H9 (cell line): ENCODE measurements at regions not wholly inside any gene's neighbourhood (a gene's known extent, or its start where the extent isn't known, plus 50 kb on each side); places are given as distances from the start of the nearest gene placed in this dataset.

ENCODE experiments used
- DNase-seq: peaks from one replicate; pipeline ENCODE4 v3.0.0-alpha.2; 2017
- H2AFZ ChIP-seq: one replicate; pipeline ENCODE4 v1.6.1; 2013; ENCODE audit warnings: mild to moderate bottlenecking, low read length, control low read depth, moderate library complexity
- H2AK5ac ChIP-seq: 2 replicates; pipeline ENCODE4 v1.6.1; 2013; ENCODE audit warnings: low read length, control low read depth, mixed read lengths; ENCODE audit not compliant: insufficient read length
- H2BK120ac ChIP-seq: one replicate; pipeline ENCODE4 v1.6.1; 2013; ENCODE audit warnings: low read depth, mild to moderate bottlenecking, low read length, control low read depth, inconsistent platforms; ENCODE audit not compliant: poor library complexity, severe bottlenecking
- H2BK12ac ChIP-seq: 2 replicates; pipeline ENCODE4 v1.6.1; 2013; ENCODE audit warnings: low read length, control low read depth, mixed read lengths, low read depth; ENCODE audit not compliant: insufficient read length
- H2BK15ac ChIP-seq: 2 replicates; pipeline ENCODE4 v1.6.1; 2013; ENCODE audit warnings: low read depth, low read length, control low read depth
- H2BK20ac ChIP-seq: one replicate; pipeline ENCODE4 v1.6.1; 2013; ENCODE audit warnings: low read depth, mild to moderate bottlenecking, low read length, control low read depth, inconsistent platforms; ENCODE audit not compliant: poor library complexity, severe bottlenecking
- H2BK5ac ChIP-seq: 2 replicates; pipeline ENCODE4 v1.6.1; 2013; ENCODE audit warnings: low read length, control low read depth, mixed read lengths; ENCODE audit not compliant: insufficient read length
- H3K14ac ChIP-seq: 2 replicates; pipeline ENCODE4 v1.6.1; 2013; ENCODE audit warnings: low read length, control low read depth; ENCODE audit not compliant: insufficient read depth
- H3K18ac ChIP-seq: 2 replicates; pipeline ENCODE4 v1.6.1; 2013; ENCODE audit warnings: low read depth, mild to moderate bottlenecking, mixed read lengths, low read length, control low read depth; ENCODE audit not compliant: insufficient read length
- H3K23ac ChIP-seq: 2 replicates; pipeline ENCODE4 v1.6.1; 2013; ENCODE audit warnings: low read length, control low read depth, mixed read lengths, low read depth; ENCODE audit not compliant: insufficient read length
- H3K23me2 ChIP-seq: 2 replicates; pipeline ENCODE4 v1.6.1; 2013; ENCODE audit warnings: low read depth, mild to moderate bottlenecking, mixed read lengths, low read length, control low read depth; ENCODE audit not compliant: insufficient read length, poor library complexity, severe bottlenecking
- H3K27ac ChIP-seq: 2 replicates; pipeline ENCODE4 v1.5.1; 2013; ENCODE audit warnings: low read length, control low read depth, mixed read lengths, low read depth; ENCODE audit not compliant: insufficient read length
- H3K27me3 ChIP-seq: 2 replicates; pipeline ENCODE4 v1.6.1; 2013; ENCODE audit warnings: low read length, control low read depth, inconsistent platforms; ENCODE audit not compliant: insufficient read depth
- H3K4ac ChIP-seq: 2 replicates; pipeline ENCODE4 v1.6.1; 2013; ENCODE audit warnings: low read depth, mild to moderate bottlenecking, control low read depth, inconsistent platforms, low read length, moderate library complexity
- H3K4me1 ChIP-seq: 2 replicates; pipeline ENCODE4 v1.6.1; 2013; ENCODE audit warnings: low read length, control low read depth, inconsistent platforms; ENCODE audit not compliant: insufficient read depth
- H3K4me2 ChIP-seq: 2 replicates; pipeline ENCODE4 v1.6.1; 2013; ENCODE audit warnings: low read length, control low read depth, mixed read lengths; ENCODE audit not compliant: insufficient read length, insufficient read depth
- H3K56ac ChIP-seq: 2 replicates; pipeline ENCODE4 v1.6.1; 2013; ENCODE audit warnings: low read depth, mild to moderate bottlenecking, mixed read lengths, low read length, control low read depth; ENCODE audit not compliant: insufficient read length
- H3K79me1 ChIP-seq: 2 replicates; pipeline ENCODE4 v1.6.1; 2013; ENCODE audit warnings: low read depth, mild to moderate bottlenecking, moderate library complexity, low read length, control low read depth, inconsistent platforms; ENCODE audit not compliant: insufficient read depth, poor library complexity, severe bottlenecking
- H3K79me2 ChIP-seq: 2 replicates; pipeline ENCODE4 v1.6.1; 2013; ENCODE audit warnings: low read length, control low read depth, inconsistent platforms; ENCODE audit not compliant: insufficient read depth
- H3K9ac ChIP-seq: 2 replicates; pipeline ENCODE4 v1.6.1; 2013; ENCODE audit warnings: low read length, control low read depth, mixed read lengths; ENCODE audit not compliant: insufficient read length; ENCODE audit errors: extremely low read depth
- H3K9me3 ChIP-seq: one replicate; pipeline ENCODE4 v1.6.1; 2013; ENCODE audit warnings: low read depth, low read length, inconsistent platforms; ENCODE audit not compliant: control insufficient read depth
- H3T11ph ChIP-seq: one replicate; pipeline ENCODE4 v1.6.1; 2013; ENCODE audit warnings: mild to moderate bottlenecking, low read length, control low read depth, inconsistent platforms
- H4K20me1 ChIP-seq: one replicate; pipeline ENCODE4 v1.6.1; 2013; ENCODE audit not compliant: control insufficient read depth, insufficient read length, insufficient read depth
- H4K5ac ChIP-seq: 2 replicates; pipeline ENCODE4 v1.6.1; 2013; ENCODE audit warnings: low read depth, mild to moderate bottlenecking, mixed read lengths, low read length, control low read depth; ENCODE audit not compliant: insufficient read length
- H4K8ac ChIP-seq: replicated peaks from 2 replicates; pipeline ENCODE4 v1.6.1; 2013; ENCODE audit warnings: low read length, control low read depth, mixed read lengths, low read depth; ENCODE audit not compliant: insufficient read length
- H4K91ac ChIP-seq: 2 replicates; pipeline ENCODE4 v1.6.1; 2013; ENCODE audit warnings: low read depth, mild to moderate bottlenecking, moderate library complexity, mixed read lengths, low read length, control low read depth; ENCODE audit not compliant: insufficient read length
- H3K27ac Mint-ChIP-seq, 3 experiments: 2 replicates in 2 of 3; 3 replicates in 1 of 3; pipeline ENCODE4 v1.8.0; 2020 to 2021; ENCODE audit warnings: mixed read lengths in 3 of 3, mild to moderate bottlenecking in 1 of 3, moderate library complexity in 1 of 3
- H3K27me3 Mint-ChIP-seq: 2 replicates; pipeline ENCODE4 v1.8.0; 2021; ENCODE audit warnings: low read depth, mild to moderate bottlenecking, moderate library complexity, mixed read lengths
- H3K36me3 Mint-ChIP-seq, 3 experiments: 2 replicates in 2 of 3; 3 replicates in 1 of 3; pipeline ENCODE4 v1.8.0; 2020 to 2021; ENCODE audit warnings: low read depth in 3 of 3, mixed read lengths in 3 of 3; ENCODE audit not compliant: insufficient read depth in 1 of 3
- H3K4me1 Mint-ChIP-seq, 2 experiments: 2 replicates each; pipeline ENCODE4 v1.8.0; 2020; ENCODE audit warnings: mixed read lengths in 2 of 2
- H3K4me3 Mint-ChIP-seq, 2 experiments: 2 replicates in 1 of 2; 3 replicates in 1 of 2; pipeline ENCODE4 v1.8.0; 2020 to 2021; ENCODE audit warnings: mild to moderate bottlenecking in 2 of 2, mixed read lengths in 2 of 2, moderate library complexity in 1 of 2
- H3K9me3 Mint-ChIP-seq, 2 experiments: 2 replicates in 1 of 2; 3 replicates in 1 of 2; pipeline ENCODE4 v1.8.0; 2020; ENCODE audit warnings: mild to moderate bottlenecking in 2 of 2, mixed read lengths in 2 of 2, moderate library complexity in 1 of 2
- CTCF ChIP-seq: fragments of 200-600 bp; sonication (generic); conservative IDR thresholded peaks from 3 replicates; pipeline ENCODE4 v1.8.0; 2021; ENCODE audit warnings: antibody characterized with exemption, mild to moderate bottlenecking
- WGBS: extraction: QIAGEN DNeasy Blood & Tissue Kit; methylation state at CpG from one replicate; pipeline ENCODE4 v1.1.7; 2013; ENCODE audit warnings: missing lambda C conversion rate, low lambda C conversion rate, mixed read lengths; ENCODE audit not compliant: insufficient read length; ENCODE audit errors: extremely low coverage; 5-methylcytosine and 5-hydroxymethylcytosine counted together

DNA sequence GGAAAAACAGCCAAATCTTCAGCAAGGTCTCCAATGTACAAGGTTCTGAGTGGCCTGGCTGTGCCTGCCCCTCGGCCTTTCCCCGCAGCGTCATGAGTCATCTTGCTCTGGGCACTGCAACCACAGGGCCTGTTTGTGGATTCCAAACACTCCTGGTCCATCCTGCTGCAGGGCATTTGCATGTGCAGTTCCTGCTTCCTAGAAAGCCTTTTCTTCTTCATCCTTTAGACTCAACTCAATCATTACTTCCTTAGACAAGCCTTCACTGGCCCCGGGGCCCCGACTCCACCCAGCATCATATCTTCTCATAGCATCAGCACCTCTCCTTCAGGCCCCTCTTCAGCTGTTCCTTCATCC, 101.8 kb upstream of the EGLN3 start:
- Mint-ChIP-seq H3K27me3 (0 out of 2 replicates have a peak, but pooled peaks cover 1% of the 10 kb centered on the region), H3K27ac (no peak overlapping the region; a peak in 1 of 7 replicates), H3K9me3 (no peaks in the 10 kb centered on the region), H3K36me3 (no peaks in the 10 kb centered on the region), H3K4me3 (no peak overlapping the region), H3K4me1 (0 out of 4 replicates have a peak, but pooled peaks cover 0 to 4% of the 10 kb centered on the region in 2 experiments)
- Histone ChIP-seq H3K79me2 (no peaks in the 10 kb centered on the region), H4K20me1 (no peaks in the 10 kb centered on the region), H3K4me1 (no peaks in the 10 kb centered on the region), H3K9me3 (no peaks in the 10 kb centered on the region), H3K27ac (no peak overlapping the region), H3K14ac (no peak overlapping the region), H3K9ac (no peak overlapping the region), H2BK12ac (no peak overlapping the region), H3K18ac (no peak overlapping the region), H2AFZ (no peak overlapping the region), H3T11ph (no peak overlapping the region), H3K79me1 (no peaks in the 10 kb centered on the region), H2BK5ac (no peak overlapping the region), H4K8ac (no peak overlapping the region), H3K56ac (no peak overlapping the region), H3K27me3 (no peaks in the 10 kb centered on the region), H4K5ac (no peak overlapping the region), H4K91ac (no peak overlapping the region), H3K4ac (no peak overlapping the region), H2BK120ac (no peak overlapping the region), H3K23me2 (no peaks in the 10 kb centered on the region), H3K4me2 (no peak overlapping the region), H3K23ac (no peak overlapping the region), H2BK20ac (no peak overlapping the region), H2AK5ac (no peak overlapping the region), H2BK15ac (no peak overlapping the region)
- no peak for TF ChIP-seq CTCF
- peak; percentile 39 for DNase-seq
- no CpG with 5 or more reads among the region's 5 CpGs for WGBS
